OCI-LY3 (cell line): ENCODE measurements at regions not wholly inside any gene's neighbourhood (a gene's known extent, or its start where the extent isn't known, plus 50 kb on each side); places are given as distances from the start of the nearest gene placed in this dataset.

ENCODE experiments used
- H2AFZ ChIP-seq: fragments of 200-600, 300-600 bp; shearing (Covaris generic); 2 replicates; pipeline ENCODE4 v1.6.0; 2014; ENCODE audit warnings: antibody characterized with exemption, low read depth, low read length
- H3K27ac ChIP-seq: fragments of 200-600, 300-600 bp; sonication (generic); 2 replicates; pipeline ENCODE4 v1.5.1; 2014; ENCODE audit warnings: mild to moderate bottlenecking, low read length, moderate library complexity, mixed read lengths
- H3K27me3 ChIP-seq: fragments of 200-600, 300-600 bp; sonication (generic); 2 replicates; pipeline ENCODE4 v1.6.1; 2014; ENCODE audit warnings: low read depth, low read length, mixed read lengths
- H3K36me3 ChIP-seq: fragments of 200-600, 300-600 bp; sonication (generic); replicated peaks from 2 replicates; pipeline ENCODE3; 2014; ENCODE audit warnings: low read depth, low read length, mixed read lengths
- H3K4me1 ChIP-seq: fragments of 300-600, 200-600 bp; sonication (generic); 2 replicates; pipeline ENCODE4 v1.6.1; 2014; ENCODE audit warnings: low read length, mixed read lengths
- H3K4me2 ChIP-seq: fragments of 200-600, 300-600 bp; sonication (generic); 2 replicates; pipeline ENCODE4 v1.6.1; 2014; ENCODE audit warnings: low read length, mixed read lengths
- H3K4me3 ChIP-seq: fragments of 300-600, 200-600 bp; sonication (generic); 2 replicates; pipeline ENCODE4 v1.5.1; 2014; ENCODE audit warnings: antibody characterized with exemption, mild to moderate bottlenecking, low read length, moderate library complexity
- H3K79me2 ChIP-seq: fragments of 300-600, 200-600 bp; shearing (Covaris generic); 2 replicates; pipeline ENCODE4 v1.6.1; 2014; ENCODE audit warnings: mild to moderate bottlenecking, low read length, mixed read lengths
- H3K9ac ChIP-seq: fragments of 300-600, 200-600 bp; shearing (Covaris generic); 2 replicates; pipeline ENCODE4 v1.6.0; 2014; ENCODE audit warnings: mild to moderate bottlenecking, low read length, moderate library complexity
- H3K9me3 ChIP-seq: fragments of 200-600, 300-600 bp; shearing (Covaris generic); 2 replicates; pipeline ENCODE4 v1.6.1; 2014; ENCODE audit warnings: low read length, mixed read lengths; ENCODE audit not compliant: insufficient read depth
- H4K20me1 ChIP-seq: fragments of 200-600, 300-600 bp; sonication (generic); 2 replicates; pipeline ENCODE4 v1.6.1; 2016; ENCODE audit warnings: low read length, mixed read lengths; ENCODE audit not compliant: insufficient read depth
- EZH2phosphoT487 ChIP-seq: fragments of 200-600 bp; shearing (Covaris generic); IDR thresholded peaks from 2 replicates; pipeline ENCODE4 v1.6.1; 2018; ENCODE audit warnings: antibody characterized with exemption, mixed run types, low read depth
- TF ChIP-seq, protein P1 (sequence below): fragments of 200-600, 300-600 bp; sonication (generic); IDR thresholded peaks from 2 replicates; pipeline ENCODE4 v1.5.1; 2014; ENCODE audit warnings: antibody characterized with exemption, low read length, low read depth

DNA sequence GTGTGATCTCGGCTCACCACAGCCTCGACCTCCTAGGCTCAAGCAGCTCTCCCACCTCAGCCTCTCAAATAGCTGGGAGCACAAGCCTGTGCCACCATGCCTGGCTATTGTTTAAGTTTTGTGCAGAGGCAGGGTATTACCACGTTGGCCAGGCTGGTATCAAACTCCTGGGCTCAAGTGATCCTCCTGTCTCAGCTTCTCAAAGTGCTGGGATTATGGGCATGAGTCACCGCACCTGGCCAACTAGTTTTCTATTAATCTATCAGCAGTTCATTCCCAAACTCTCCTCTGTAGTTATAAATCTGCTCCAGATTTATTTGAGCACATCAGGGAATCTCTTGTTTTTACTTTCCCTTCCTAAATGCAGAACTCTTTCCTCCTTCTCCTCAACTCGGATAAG lies 443.8 kb downstream of the PRDM2 start:
- Histone ChIP-seq H3K9me3 (no peaks in the 10 kb centered on the region), H2AFZ (no peak overlapping the region), H3K27me3 (no peaks in the 10 kb centered on the region), H3K4me2 (no peak overlapping the region), H3K79me2 (no peaks in the 10 kb centered on the region), H4K20me1 (no peaks in the 10 kb centered on the region), H3K36me3 (no peaks in the 10 kb centered on the region), H3K4me1 (no peaks in the 10 kb centered on the region), H3K27ac (no peak overlapping the region), H3K9ac (no peak overlapping the region), H3K4me3 (no peak overlapping the region)
- TF ChIP-seq, protein P1, sequence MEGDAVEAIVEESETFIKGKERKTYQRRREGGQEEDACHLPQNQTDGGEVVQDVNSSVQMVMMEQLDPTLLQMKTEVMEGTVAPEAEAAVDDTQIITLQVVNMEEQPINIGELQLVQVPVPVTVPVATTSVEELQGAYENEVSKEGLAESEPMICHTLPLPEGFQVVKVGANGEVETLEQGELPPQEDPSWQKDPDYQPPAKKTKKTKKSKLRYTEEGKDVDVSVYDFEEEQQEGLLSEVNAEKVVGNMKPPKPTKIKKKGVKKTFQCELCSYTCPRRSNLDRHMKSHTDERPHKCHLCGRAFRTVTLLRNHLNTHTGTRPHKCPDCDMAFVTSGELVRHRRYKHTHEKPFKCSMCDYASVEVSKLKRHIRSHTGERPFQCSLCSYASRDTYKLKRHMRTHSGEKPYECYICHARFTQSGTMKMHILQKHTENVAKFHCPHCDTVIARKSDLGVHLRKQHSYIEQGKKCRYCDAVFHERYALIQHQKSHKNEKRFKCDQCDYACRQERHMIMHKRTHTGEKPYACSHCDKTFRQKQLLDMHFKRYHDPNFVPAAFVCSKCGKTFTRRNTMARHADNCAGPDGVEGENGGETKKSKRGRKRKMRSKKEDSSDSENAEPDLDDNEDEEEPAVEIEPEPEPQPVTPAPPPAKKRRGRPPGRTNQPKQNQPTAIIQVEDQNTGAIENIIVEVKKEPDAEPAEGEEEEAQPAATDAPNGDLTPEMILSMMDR: no peak
- TF ChIP-seq EZH2phosphoT487: no peak

DNA sequence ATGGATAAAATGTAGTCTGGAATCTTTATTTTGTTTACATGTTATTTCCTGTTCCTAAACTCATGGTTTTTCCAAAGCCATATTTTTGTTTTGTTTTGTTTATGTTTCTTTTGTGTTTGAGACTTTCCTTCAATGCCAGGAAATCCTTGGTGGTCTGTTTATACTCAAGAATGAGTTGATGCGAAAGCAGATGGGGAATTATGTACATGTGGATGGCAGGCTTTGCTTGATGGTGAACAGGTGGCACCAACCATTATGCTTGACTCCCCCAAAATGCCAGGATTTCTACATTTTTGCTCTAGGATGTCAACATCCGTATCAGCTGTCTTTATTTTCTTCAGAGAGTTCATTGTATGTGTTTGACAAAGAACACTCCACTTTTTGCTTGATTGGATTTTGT lies 448.5 kb downstream of the PRDM2 start:
- Histone ChIP-seq H3K9me3 (no peaks in the 10 kb centered on the region), H3K27ac (no peak overlapping the region), H3K79me2 (no peaks in the 10 kb centered on the region), H3K4me3 (no peak overlapping the region), H2AFZ (no peak overlapping the region), H3K4me1 (no peaks in the 10 kb centered on the region), H3K27me3 (no peaks in the 10 kb centered on the region), H4K20me1 (no peaks in the 10 kb centered on the region), H3K4me2 (no peak overlapping the region), H3K36me3 (no peaks in the 10 kb centered on the region), H3K9ac (no peak overlapping the region)
- TF ChIP-seq, protein P1: no peak
- TF ChIP-seq EZH2phosphoT487: no peak

DNA sequence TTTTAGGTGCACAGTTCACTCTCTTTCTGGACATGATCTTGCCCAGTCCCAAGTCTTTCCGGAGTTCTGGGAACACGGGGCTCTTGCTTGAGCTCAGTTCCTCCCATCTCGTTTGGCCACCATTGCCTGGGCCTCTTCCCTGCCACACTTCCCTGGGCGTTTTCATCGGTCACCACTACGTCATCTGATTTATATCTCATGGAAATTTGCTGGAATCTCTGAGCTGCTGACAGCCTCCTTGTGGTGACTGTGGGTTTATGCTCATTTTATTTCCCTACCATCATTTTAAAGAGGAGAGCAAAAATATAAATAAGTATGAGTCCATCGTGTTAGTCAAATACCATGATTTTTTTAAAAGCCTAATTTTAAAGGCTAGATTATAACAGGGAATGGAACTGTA lies 449.1 kb upstream of the KAZN start:
- Histone ChIP-seq H3K27me3 (no peaks in the 10 kb centered on the region), H3K9me3 (no peaks in the 10 kb centered on the region), H3K4me3 (no peak overlapping the region), H3K27ac (no peak overlapping the region), H2AFZ (no peak overlapping the region), H3K4me1 (no peaks in the 10 kb centered on the region), H3K9ac (no peak overlapping the region), H3K36me3 (no peaks in the 10 kb centered on the region), H3K79me2 (no peaks in the 10 kb centered on the region), H4K20me1 (no peaks in the 10 kb centered on the region), H3K4me2 (no peak overlapping the region)
- TF ChIP-seq, protein P1: no peak
- TF ChIP-seq EZH2phosphoT487: no peak

DNA sequence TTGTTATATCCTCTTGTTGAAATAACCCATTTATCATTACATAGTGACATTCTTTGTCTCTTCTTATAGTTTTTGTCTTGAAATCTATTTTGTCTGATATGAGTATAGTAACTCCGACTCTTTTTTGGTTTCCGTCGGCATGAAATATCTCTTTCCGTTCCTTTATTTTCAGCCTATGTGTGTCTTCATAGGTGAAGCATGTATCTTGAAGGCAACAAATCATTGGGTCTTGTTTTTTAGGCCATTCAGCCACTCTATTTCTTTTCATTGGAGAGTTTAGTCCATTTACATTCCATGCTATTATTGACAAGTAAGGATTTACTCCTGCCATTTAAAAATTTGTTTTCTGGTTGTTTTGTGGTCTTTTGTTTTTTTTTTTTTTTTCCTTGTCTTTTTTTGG lies 441.9 kb upstream of the KAZN start:
- no peaks in the 10 kb centered on the region for H3K4me1 ChIP-seq
- TF ChIP-seq, protein P1: no peak
- TF ChIP-seq EZH2phosphoT487: no peak
- no peaks in the 10 kb centered on the region for H3K27me3 ChIP-seq
- no peak overlapping the region for H3K4me3 ChIP-seq
- H3K79me2 ChIP-seq: no peaks in the 10 kb centered on the region
- H2AFZ ChIP-seq: no peak overlapping the region
- H4K20me1 ChIP-seq: no peaks in the 10 kb centered on the region
- H3K27ac ChIP-seq: no peak overlapping the region
- H3K36me3 ChIP-seq: no peaks in the 10 kb centered on the region
- no peaks in the 10 kb centered on the region for H3K9me3 ChIP-seq
- no peak overlapping the region for H3K9ac ChIP-seq
- H3K4me2 ChIP-seq: no peak overlapping the region
